C4-2B (cell line): ENCODE measurements at regions not wholly inside any gene's neighbourhood (a gene's known extent, or its start where the extent isn't known, plus 50 kb on each side); places are given as distances from the start of the nearest gene placed in this dataset.

Experiments used
- ZFX ChIP-seq: fragments of 450-650 bp; IDR thresholded peaks from 2 replicates; pipeline ENCODE4 v1.6.1; 2017
- TF ChIP-seq, protein P1 (sequence below): fragments of 450-650 bp; conservative IDR thresholded peaks from 2 replicates; pipeline ENCODE4 v1.5.1; 2017; ENCODE audit warnings: mild to moderate bottlenecking

GRCh38 chr18:1435487-1435886, 530.8 kb downstream of the ADCYAP1 start:
- TF ChIP-seq, protein P1, sequence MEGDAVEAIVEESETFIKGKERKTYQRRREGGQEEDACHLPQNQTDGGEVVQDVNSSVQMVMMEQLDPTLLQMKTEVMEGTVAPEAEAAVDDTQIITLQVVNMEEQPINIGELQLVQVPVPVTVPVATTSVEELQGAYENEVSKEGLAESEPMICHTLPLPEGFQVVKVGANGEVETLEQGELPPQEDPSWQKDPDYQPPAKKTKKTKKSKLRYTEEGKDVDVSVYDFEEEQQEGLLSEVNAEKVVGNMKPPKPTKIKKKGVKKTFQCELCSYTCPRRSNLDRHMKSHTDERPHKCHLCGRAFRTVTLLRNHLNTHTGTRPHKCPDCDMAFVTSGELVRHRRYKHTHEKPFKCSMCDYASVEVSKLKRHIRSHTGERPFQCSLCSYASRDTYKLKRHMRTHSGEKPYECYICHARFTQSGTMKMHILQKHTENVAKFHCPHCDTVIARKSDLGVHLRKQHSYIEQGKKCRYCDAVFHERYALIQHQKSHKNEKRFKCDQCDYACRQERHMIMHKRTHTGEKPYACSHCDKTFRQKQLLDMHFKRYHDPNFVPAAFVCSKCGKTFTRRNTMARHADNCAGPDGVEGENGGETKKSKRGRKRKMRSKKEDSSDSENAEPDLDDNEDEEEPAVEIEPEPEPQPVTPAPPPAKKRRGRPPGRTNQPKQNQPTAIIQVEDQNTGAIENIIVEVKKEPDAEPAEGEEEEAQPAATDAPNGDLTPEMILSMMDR, result no peak
- TF ChIP-seq ZFX, result no peak
